ENCODE measurements at regions not wholly inside any gene's neighbourhood (a gene's known extent, or its start where the extent isn't known, plus 50 kb on each side); places are given as distances from the start of the nearest gene placed in this dataset.

GRCh38 chr13:104008075-104008474, 941.9 kb upstream of the SLC10A2 start:
- no peak overlapping the region for H3K27ac ChIP-seq
- TF ChIP-seq CTCF (conservative IDR thresholded peaks at IDR 0.05; ENCODE audit: low read depth, low read length), result no peak
- no peaks in the 10 kb centered on the region for H3K27me3 ChIP-seq (ENCODE audit: insufficient read depth, low read depth)
- no peaks in the 10 kb centered on the region for H4K20me1 ChIP-seq (ENCODE audit: insufficient read depth)
- no peak overlapping the region for H3K4me2 ChIP-seq
- no peak overlapping the region for H2AFZ ChIP-seq (ENCODE audit: low read depth)
- H3K9ac ChIP-seq, result no peak overlapping the region
- H3K4me1 ChIP-seq (ENCODE audit: low read depth, poor library complexity, severe bottlenecking), result no peaks in the 10 kb centered on the region
- H3K79me2 ChIP-seq (ENCODE audit: insufficient read depth, low read depth), result no peaks in the 10 kb centered on the region
- H3K36me3 ChIP-seq (ENCODE audit: insufficient read depth), result no peaks in the 10 kb centered on the region
- no peak overlapping the region for H3K4me3 ChIP-seq (IDR thresholded peaks at IDR 0.05; ENCODE audit: insufficient read depth, low read depth, low read length)

GRCh38 chr13:104006625-104007075, 940.4 kb upstream of the SLC10A2 start:
- Histone ChIP-seq H3K4me3 (IDR thresholded peaks at IDR 0.05; ENCODE audit: insufficient read depth, low read depth, low read length) (no peak overlapping the region), H3K4me2 (no peak overlapping the region), H2AFZ (ENCODE audit: low read depth) (no peak overlapping the region), H3K4me1 (ENCODE audit: low read depth, poor library complexity, severe bottlenecking) (no peaks in the 10 kb centered on the region), H3K36me3 (ENCODE audit: insufficient read depth) (no peaks in the 10 kb centered on the region), H4K20me1 (ENCODE audit: insufficient read depth) (no peaks in the 10 kb centered on the region), H3K9ac (no peak overlapping the region), H3K27ac (no peak overlapping the region), H3K79me2 (ENCODE audit: insufficient read depth, low read depth) (no peaks in the 10 kb centered on the region), H3K27me3 (ENCODE audit: insufficient read depth, low read depth) (no peaks in the 10 kb centered on the region)
- TF ChIP-seq CTCF (conservative IDR thresholded peaks at IDR 0.05; ENCODE audit: low read depth, low read length), result no peak

- no peak overlapping the region for H3K9ac ChIP-seq
- H3K27me3 ChIP-seq (ENCODE audit: insufficient read depth, low read depth), result no peaks in the 10 kb centered on the region
- H3K36me3 ChIP-seq (ENCODE audit: insufficient read depth), result no peaks in the 10 kb centered on the region
- H3K79me2 ChIP-seq (ENCODE audit: insufficient read depth, low read depth), result no peaks in the 10 kb centered on the region
- H3K4me1 ChIP-seq (ENCODE audit: low read depth, poor library complexity, severe bottlenecking), result no peaks in the 10 kb centered on the region
- no peaks in the 10 kb centered on the region for H4K20me1 ChIP-seq (ENCODE audit: insufficient read depth)
- H2AFZ ChIP-seq (ENCODE audit: low read depth), result no peak overlapping the region
- no peak overlapping the region for H3K4me2 ChIP-seq
- H3K27ac ChIP-seq, result no peak overlapping the region
- H3K4me3 ChIP-seq (IDR thresholded peaks at IDR 0.05; ENCODE audit: insufficient read depth, low read depth, low read length), result no peak overlapping the region
- TF ChIP-seq CTCF (conservative IDR thresholded peaks at IDR 0.05; ENCODE audit: low read depth, low read length), result no peak
These were observed 938.4 kb upstream of the SLC10A2 start for GRCh38 chr13:104004572-104004971.

GRCh38 chr13:104002216-104002615, 936.0 kb upstream of the SLC10A2 start:
- no peak overlapping the region for H3K9ac ChIP-seq
- no peaks in the 10 kb centered on the region for H4K20me1 ChIP-seq (ENCODE audit: insufficient read depth)
- no peaks in the 10 kb centered on the region for H3K4me1 ChIP-seq (ENCODE audit: low read depth, poor library complexity, severe bottlenecking)
- TF ChIP-seq CTCF (conservative IDR thresholded peaks at IDR 0.05; ENCODE audit: low read depth, low read length), result no peak
- no peak overlapping the region for H3K4me2 ChIP-seq
- H3K36me3 ChIP-seq (ENCODE audit: insufficient read depth), result no peaks in the 10 kb centered on the region
- no peak overlapping the region for H3K27ac ChIP-seq
- H2AFZ ChIP-seq (ENCODE audit: low read depth), result no peak overlapping the region
- no peaks in the 10 kb centered on the region for H3K27me3 ChIP-seq (ENCODE audit: insufficient read depth, low read depth)
- H3K79me2 ChIP-seq (ENCODE audit: insufficient read depth, low read depth), result no peaks in the 10 kb centered on the region
- H3K4me3 ChIP-seq (IDR thresholded peaks at IDR 0.05; ENCODE audit: insufficient read depth, low read depth, low read length), result no peak overlapping the region

Data from KMS-11 (cell line).